ENCODE measurements at regions not wholly inside any gene's neighbourhood (a gene's known extent, or its start where the extent isn't known, plus 50 kb on each side); places are given as distances from the start of the nearest gene placed in this dataset.

GRCh38 chr18:2425426-2426317 is 145.6 kb downstream of the METTL4 start:
- no peak for TF ChIP-seq CTCF (IDR thresholded peaks at IDR 0.05)
- no peak for TF ChIP-seq POLR2A (IDR thresholded peaks at IDR 0.05)
- no peak for TF ChIP-seq POLR2AphosphoS5 (IDR thresholded peaks at IDR 0.05)

Data from breast epithelium (tissue), 3 donors.